GM18873 (cell line): ENCODE measurements at regions not wholly inside any gene's neighbourhood (a gene's known extent, or its start where the extent isn't known, plus 50 kb on each side); places are given as distances from the start of the nearest gene placed in this dataset.

Source experiments
- ATAC-seq: cut with Tn5 transposase; IDR thresholded peaks from one replicate; pipeline ENCODE4 v1.9.1; 2021; ENCODE audit warnings: mild to moderate bottlenecking, moderate library complexity, moderate number of reproducible peaks; ENCODE audit not compliant: unreplicated experiment, low FRiP score

GRCh38 chr3:163011596-163011995, 1515.0 kb downstream of the OTOL1 start:
- no peak for ATAC-seq

DNA sequence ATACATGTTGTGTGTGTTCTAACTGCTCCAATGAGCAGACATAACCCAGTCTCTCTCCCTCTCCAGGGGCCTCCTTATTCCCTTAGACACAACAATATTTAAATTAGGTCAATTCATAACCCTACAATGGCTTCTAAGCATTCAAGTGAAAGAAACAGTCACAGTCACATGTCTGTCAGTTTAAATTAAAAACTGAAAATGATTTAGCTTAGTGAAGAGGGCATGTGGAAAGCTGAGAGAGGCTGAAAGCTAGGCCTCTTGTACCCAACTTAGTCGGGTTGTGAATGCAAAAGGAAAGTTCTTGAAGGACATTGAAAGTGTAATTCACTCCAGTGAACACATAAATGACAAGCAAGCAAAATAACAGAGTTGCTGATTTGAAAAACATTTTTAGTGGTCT, 1519.6 kb downstream of the OTOL1 start:
- no peak for ATAC-seq

DNA sequence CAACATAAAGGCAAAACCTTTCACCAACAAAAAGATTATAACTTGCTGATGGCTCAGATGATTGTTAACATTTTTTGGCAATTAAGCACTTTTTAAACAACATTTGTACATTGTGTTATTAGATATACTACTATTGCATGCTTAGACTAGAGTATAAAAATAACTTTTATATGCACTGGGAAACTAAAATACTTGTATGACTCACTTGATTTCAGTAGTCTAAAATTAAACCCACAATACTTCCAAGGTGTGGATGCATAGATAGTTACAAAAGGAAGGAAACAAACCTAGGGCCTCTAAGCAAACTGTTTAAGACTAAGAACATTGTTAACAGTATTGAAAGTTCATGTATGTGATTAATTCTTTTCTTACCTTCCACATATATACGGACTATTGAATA, 1521.5 kb downstream of the OTOL1 start:
- no peak for ATAC-seq

GRCh38 chr3:163018664-163019063, 1522.1 kb downstream of the OTOL1 start:
- no peak for ATAC-seq

DNA sequence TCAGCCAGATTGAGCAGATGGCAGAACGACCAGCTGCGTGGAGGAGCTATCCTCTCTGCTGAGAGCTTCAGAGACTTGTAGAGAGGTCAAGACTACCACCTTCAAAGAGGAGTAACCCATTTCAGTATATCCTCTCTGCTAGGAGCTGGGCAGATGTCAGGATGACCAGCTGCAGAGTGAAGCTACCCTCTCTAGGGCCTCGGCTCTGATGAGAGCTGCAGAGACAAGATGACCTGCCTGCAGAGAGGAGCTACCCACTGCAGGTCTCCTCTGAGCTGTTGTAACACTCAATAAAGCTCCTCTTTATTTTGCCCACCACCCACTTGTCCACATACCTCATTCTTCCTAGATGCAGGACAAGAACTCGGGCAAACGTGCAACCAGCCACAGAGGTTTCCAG, 1522.7 kb downstream of the OTOL1 start:
- ATAC-seq, result no peak

DNA sequence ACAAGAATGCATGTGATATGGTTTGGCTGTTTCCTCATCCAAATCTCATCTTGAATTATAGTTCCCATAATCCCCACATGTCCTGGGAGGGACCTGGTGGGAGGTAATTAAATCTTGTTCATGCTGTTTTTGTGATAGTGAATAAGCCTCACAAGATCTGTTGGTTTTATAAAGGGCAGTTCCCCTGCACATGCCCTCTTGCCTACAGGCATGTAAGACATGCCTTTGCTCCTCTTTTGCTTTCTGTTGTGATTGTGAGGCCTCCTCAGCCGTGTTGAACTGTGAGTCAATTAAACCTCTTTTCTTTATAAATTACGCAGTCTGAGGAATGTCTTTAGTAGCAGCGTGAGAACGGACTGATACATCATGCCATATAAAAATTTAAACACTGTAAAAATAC, 1537.0 kb downstream of the OTOL1 start:
- no peak for ATAC-seq

DNA sequence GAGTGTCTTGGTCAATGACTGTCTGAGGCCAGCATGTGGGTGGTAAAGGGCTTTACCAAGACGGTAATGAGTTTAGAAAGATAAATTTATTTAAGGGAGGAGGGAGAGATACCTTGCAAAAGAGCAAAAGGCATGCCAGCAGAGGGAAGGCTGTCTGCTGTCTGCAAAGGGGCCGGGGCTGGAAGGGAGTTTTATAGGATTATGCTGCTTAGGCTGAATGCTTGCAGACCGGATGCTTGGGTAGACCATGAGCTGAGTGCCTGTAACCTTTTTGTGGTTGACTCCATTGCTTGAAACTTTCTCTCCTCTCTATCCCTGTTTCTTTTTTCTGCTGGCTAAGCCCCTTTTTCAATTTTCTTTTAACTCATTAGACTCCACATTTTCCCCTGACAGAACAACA, 1543.0 kb downstream of the OTOL1 start:
- no peak for ATAC-seq

GRCh38 chr3:163043074-163043473, 1546.5 kb downstream of the OTOL1 start:
- ATAC-seq, result no peak

- ATAC-seq, result no peak
Observed at GRCh38 chr3:163045945-163046344, 1549.3 kb downstream of the OTOL1 start.

DNA sequence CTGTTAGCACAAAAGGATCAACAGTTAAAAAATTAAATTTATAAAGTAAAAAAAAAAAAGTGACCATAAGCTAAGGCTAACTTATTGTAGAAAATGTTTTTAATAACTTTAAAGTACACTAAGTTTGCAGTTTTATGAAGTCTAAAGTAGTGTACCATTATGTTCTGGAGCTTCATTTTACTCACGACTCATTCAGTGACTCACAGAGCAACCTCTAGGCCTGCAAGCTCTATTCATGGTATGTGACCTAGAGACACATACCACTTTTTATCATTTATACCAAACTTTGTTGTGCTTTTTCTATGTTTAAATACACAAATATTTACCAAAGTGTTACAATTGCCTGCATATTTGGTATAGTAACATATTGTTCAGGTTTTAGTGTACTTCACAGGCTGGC, 1552.3 kb downstream of the OTOL1 start:
- ATAC-seq, result no peak

- ATAC-seq, result no peak
Observed at GRCh38 chr3:163056874-163057497, 1560.4 kb downstream of the OTOL1 start.

DNA sequence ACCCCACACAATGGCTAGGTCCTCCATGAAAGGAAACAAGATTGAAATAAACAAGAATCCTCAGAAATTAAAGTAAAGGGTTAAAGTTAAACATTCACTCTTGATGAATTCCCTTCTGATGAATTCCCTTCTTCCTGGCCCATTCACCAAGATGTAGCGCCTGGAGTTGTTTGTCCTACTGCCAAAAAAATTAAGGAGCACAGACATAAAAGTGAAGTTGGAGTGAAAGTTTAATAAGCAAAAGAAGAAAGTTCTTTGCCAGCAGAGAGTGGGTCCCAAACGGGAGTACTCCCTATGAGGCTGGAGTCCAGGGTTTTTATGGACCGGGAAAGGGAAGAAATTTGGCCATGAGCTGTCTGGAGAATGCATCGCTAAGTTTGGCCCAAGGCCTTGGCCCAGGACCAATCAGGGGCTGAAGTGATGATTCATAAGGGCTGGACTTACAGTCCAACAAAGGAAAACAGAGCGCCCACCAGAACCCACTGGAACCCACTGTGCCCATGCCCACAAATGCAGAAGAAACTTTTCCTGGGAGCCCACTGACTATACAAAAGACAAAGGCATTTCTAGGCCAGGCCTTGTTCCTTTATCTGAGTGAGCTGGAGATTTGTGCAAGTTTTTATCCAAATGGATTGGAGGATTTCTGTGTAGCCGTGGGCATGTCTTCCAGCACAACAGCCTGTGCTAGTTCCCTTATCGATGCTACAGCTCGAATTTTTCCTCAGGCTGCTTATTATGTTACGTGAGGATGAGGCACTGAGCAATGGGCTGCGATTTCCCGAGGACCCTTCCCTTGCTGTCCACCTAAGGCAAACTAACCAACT, 1561.6 kb downstream of the OTOL1 start:
- ATAC-seq, result no peak

- ATAC-seq, result no peak
Observed at GRCh38 chr3:163071713-163072112, 1575.1 kb downstream of the OTOL1 start.
